H1 (cell line): ENCODE measurements at regions not wholly inside any gene's neighbourhood (a gene's known extent, or its start where the extent isn't known, plus 50 kb on each side); places are given as distances from the start of the nearest gene placed in this dataset.

ENCODE experiments used
- CTCF ChIA-PET: fragments of 300-600 bp; sonication (Branson Sonifier 250); formaldehyde crosslinking; loops from one replicate; lab custom pipeline; 2021; ENCODE audit not compliant: partially characterized antibody; lab: Charles Lee
- POLR2A ChIA-PET: fragments of 300-600 bp; sonication (Branson Sonifier 250); formaldehyde crosslinking; loops from one replicate; lab custom pipeline; 2021; ENCODE audit warnings: inconsistent platforms; ENCODE audit not compliant: partially characterized antibody; lab: Charles Lee
- DNase-seq, 2 experiments: peaks; one replicate each; pipeline versions ENCODE4 v3.0.0 to v3.0.0-alpha.2; 2010 to 2022; ENCODE audit warnings: low spot score in 2 of 2, low read depth in 1 of 2, mixed read lengths in 1 of 2
- FAIRE-seq: peaks from 2 replicates; lab custom pipeline; 2011; peaks lifted over from hg19 to GRCh38; lab: Jason Lieb, UNC
- H2AFZ ChIP-seq: 2 replicates; pipeline ENCODE4 v1.8.1; 2012; ENCODE audit warnings: low read length, inconsistent platforms
- H2AK5ac ChIP-seq: 2 replicates; pipeline ENCODE4 v1.6.1; 2013; ENCODE audit warnings: low read depth, low read length
- H2BK120ac ChIP-seq: replicated peaks from 2 replicates; pipeline ENCODE3; 2013; ENCODE audit warnings: low read depth, low read length, inconsistent platforms
- H2BK12ac ChIP-seq: 2 replicates; pipeline ENCODE4 v1.6.1; 2013; ENCODE audit warnings: low read depth, low read length
- H2BK15ac ChIP-seq: 2 replicates; pipeline ENCODE4 v1.6.1; 2013; ENCODE audit warnings: low read length
- H2BK20ac ChIP-seq: 2 replicates; pipeline ENCODE4 v1.6.1; 2013; ENCODE audit warnings: low read length
- H2BK5ac ChIP-seq: 2 replicates; pipeline ENCODE4 v1.6.1; 2013; ENCODE audit warnings: low read depth, low read length
- H3K14ac ChIP-seq: 2 replicates; pipeline ENCODE4 v1.6.1; 2013; ENCODE audit warnings: inconsistent platforms; ENCODE audit not compliant: insufficient read length
- H3K18ac ChIP-seq: 2 replicates; pipeline ENCODE4 v1.6.1; 2013; ENCODE audit warnings: low read length; ENCODE audit errors: extremely low read depth
- H3K23ac ChIP-seq: 2 replicates; pipeline ENCODE4 v1.6.1; 2013; ENCODE audit warnings: inconsistent platforms; ENCODE audit not compliant: insufficient read length
- H3K23me2 ChIP-seq: 2 replicates; pipeline ENCODE4 v1.6.1; 2013; ENCODE audit warnings: low read depth, low read length
- H3K27ac ChIP-seq: 2 replicates; pipeline ENCODE4 v1.6.1; 2011; ENCODE audit warnings: low read depth, low read length, inconsistent platforms
- H3K27me3 ChIP-seq, 4 experiments: replicated peaks in 1 of 4; 1 replicate in 1 of 4; 2 replicates in 3 of 4; pipeline versions ENCODE4 v1.6.1 to v1.8.1; 2011 to 2013; ENCODE audit warnings: low read length in 3 of 4, mild to moderate bottlenecking in 3 of 4, inconsistent platforms in 2 of 4, mixed read lengths in 2 of 4, moderate library complexity in 1 of 4; ENCODE audit not compliant: control insufficient read depth in 3 of 4, insufficient read depth in 3 of 4; ENCODE audit errors: extremely low read depth in 1 of 4
- H3K36me3 ChIP-seq, 4 experiments: 2 replicates each; pipeline versions ENCODE4 v1.6.1 to v1.8.1; 2011 to 2013; ENCODE audit warnings: mild to moderate bottlenecking in 4 of 4, low read length in 3 of 4, moderate library complexity in 2 of 4, control low read depth in 1 of 4, inconsistent platforms in 1 of 4; ENCODE audit not compliant: insufficient read depth in 4 of 4, control insufficient read depth in 2 of 4
- H3K4ac ChIP-seq: replicated peaks from 2 replicates; pipeline ENCODE3; 2013; ENCODE audit warnings: low read length, low read depth, mixed read lengths, inconsistent platforms; ENCODE audit not compliant: insufficient read length
- H3K4me1 ChIP-seq, 4 experiments: replicated peaks in 1 of 4; 1 replicate in 1 of 4; 2 replicates in 3 of 4; pipeline versions ENCODE4 v1.6.1 to v1.8.1; 2011 to 2013; ENCODE audit warnings: low read length in 3 of 4, inconsistent platforms in 2 of 4, mixed read lengths in 1 of 4; ENCODE audit not compliant: insufficient read depth in 4 of 4, control insufficient read depth in 3 of 4
- H3K4me2 ChIP-seq, 2 experiments: 2 replicates each; pipeline versions ENCODE4 v1.6.1 to v1.8.1; 2011 to 2013; ENCODE audit warnings: low read depth in 2 of 2, low read length in 2 of 2, control low read depth in 1 of 2, inconsistent platforms in 1 of 2, mild to moderate bottlenecking in 1 of 2; ENCODE audit not compliant: insufficient read depth in 1 of 2
- H3K4me3 ChIP-seq, 4 experiments: fragments of 200-600, 300-600 bp in 1 of 4; sonication (generic), shearing (Covaris generic), sonication (Bioruptor Twin) in 1 of 4; 2 replicates each; pipeline versions ENCODE4 v1.5.1 to v1.8.1; 2011 to 2016; ENCODE audit warnings: low read length in 4 of 4, low read depth in 3 of 4, control low read depth in 2 of 4, inconsistent platforms in 2 of 4, mild to moderate bottlenecking in 2 of 4, mixed read lengths in 1 of 4, moderate library complexity in 1 of 4; ENCODE audit not compliant: insufficient read depth in 2 of 4; ENCODE audit errors: extremely low read depth in 1 of 4
- H3K56ac ChIP-seq: replicated peaks from 2 replicates; pipeline ENCODE3; 2013; ENCODE audit warnings: low read depth, mild to moderate bottlenecking, mixed read lengths, low read length, inconsistent platforms; ENCODE audit not compliant: insufficient read length
- H3K79me1 ChIP-seq: 2 replicates; pipeline ENCODE4 v1.6.1; 2013; ENCODE audit warnings: low read depth, low read length, control low read depth
- H3K79me2 ChIP-seq, 2 experiments: 2 replicates each; pipeline versions ENCODE4 v1.6.1 to v1.8.1; 2012 to 2013; ENCODE audit warnings: low read length in 2 of 2, mild to moderate bottlenecking in 2 of 2, inconsistent platforms in 1 of 2; ENCODE audit not compliant: insufficient read depth in 2 of 2, control insufficient read depth in 1 of 2
- H3K9ac ChIP-seq, 4 experiments: replicated peaks in 1 of 4; 1 replicate in 1 of 4; 2 replicates in 3 of 4; pipeline versions ENCODE4 v1.6.1 to v1.8.1; 2011 to 2013; ENCODE audit warnings: low read depth in 3 of 4, low read length in 3 of 4, control low read depth in 2 of 4, mild to moderate bottlenecking in 2 of 4, moderate library complexity in 2 of 4, inconsistent platforms in 1 of 4; ENCODE audit errors: extremely low read depth in 1 of 4
- H3K9me3 ChIP-seq, 2 experiments: 2 replicates each; pipeline versions ENCODE4 v1.6.1 to v1.8.1; 2012 to 2013; ENCODE audit warnings: mild to moderate bottlenecking in 2 of 2, moderate library complexity in 2 of 2, control low read depth in 1 of 2, inconsistent platforms in 1 of 2, low read depth in 1 of 2, low read length in 1 of 2, mixed read lengths in 1 of 2; ENCODE audit not compliant: insufficient read depth in 2 of 2
- H4K20me1 ChIP-seq, 2 experiments: replicated peaks in 1 of 2; 2 replicates each; pipeline versions ENCODE3 to v1.8.1; 2011 to 2013; ENCODE audit warnings: inconsistent platforms in 2 of 2, low read length in 2 of 2, mild to moderate bottlenecking in 1 of 2; ENCODE audit not compliant: insufficient read depth in 2 of 2, control insufficient read depth in 1 of 2
- H4K5ac ChIP-seq: 2 replicates; pipeline ENCODE4 v1.6.1; 2013; ENCODE audit warnings: low read length, low read depth, mixed read lengths, inconsistent platforms; ENCODE audit not compliant: insufficient read length
- H4K8ac ChIP-seq: 2 replicates; pipeline ENCODE4 v1.8.0; 2013; ENCODE audit warnings: mild to moderate bottlenecking, moderate library complexity, low read length, inconsistent platforms; ENCODE audit not compliant: insufficient read depth; ENCODE audit errors: extremely low read depth
- H4K91ac ChIP-seq: replicated peaks from 2 replicates; pipeline ENCODE3; 2013; ENCODE audit warnings: low read length, mixed read lengths, inconsistent platforms; ENCODE audit not compliant: insufficient read length
- CREB1 ChIP-seq: IDR thresholded peaks from 2 replicates; pipeline ENCODE4 v1.6.1; 2012; ENCODE audit warnings: inconsistent platforms
- KDM1A ChIP-seq: fragments of 200-600, 300-600 bp; sonication (generic); IDR thresholded peaks from 2 replicates; pipeline ENCODE4 v1.7.1; 2016; ENCODE audit warnings: mild to moderate bottlenecking, low read length, borderline replicate concordance
- KDM4A ChIP-seq: IDR thresholded peaks from one replicate; pipeline ENCODE4 v1.7.1; 2012; ENCODE audit warnings: low read depth, mild to moderate bottlenecking, moderate library complexity, low read length, inconsistent platforms; ENCODE audit not compliant: severe bottlenecking
- RFX5 ChIP-seq: IDR thresholded peaks from 2 replicates; pipeline ENCODE4 v1.6.1; 2011; ENCODE audit warnings: low read depth, low read length, improper control_type of control experiment, borderline replicate concordance
- RXRA ChIP-seq: IDR thresholded peaks from 2 replicates; pipeline ENCODE4 v1.6.1; 2011; ENCODE audit warnings: low read depth, mild to moderate bottlenecking, low read length, moderate library complexity; ENCODE audit not compliant: insufficient read depth
- SUZ12 ChIP-seq: fragments of 200-600 bp; sonication (generic); IDR thresholded peaks from 2 replicates; pipeline ENCODE4 v1.6.1; 2012; ENCODE audit warnings: mild to moderate bottlenecking, inconsistent platforms, low read length, moderate library complexity, mixed read lengths
- TBP ChIP-seq: IDR thresholded peaks from 2 replicates; pipeline ENCODE4 v1.6.1; 2011; ENCODE audit warnings: low read depth, low read length, improper control_type of control experiment
- TEAD4 ChIP-seq: IDR thresholded peaks from 2 replicates; pipeline ENCODE4 v1.6.1; 2012; ENCODE audit warnings: low read depth, low read length, inconsistent platforms, mixed read lengths
- WGBS, 2 experiments: shearing (Covaris generic) in 1 of 2; methylation state at CpG; one replicate each; pipeline versions ENCODE4 v1.1.6 to v1.1.7; 2013 to 2015; ENCODE audit warnings: low lambda C conversion rate in 2 of 2, mixed read lengths in 2 of 2, inconsistent platforms in 1 of 2, low coverage in 1 of 2, missing lambda C conversion rate in 1 of 2; ENCODE audit not compliant: insufficient replicate concordance in 2 of 2, insufficient coverage in 1 of 2, insufficient read length in 1 of 2; ENCODE audit errors: extremely low coverage in 1 of 2, missing lambda C conversion rate in 1 of 2; 5-methylcytosine and 5-hydroxymethylcytosine counted together

- no peak overlapping the region for H3K56ac ChIP-seq
- H4K5ac ChIP-seq: no peak overlapping the region
- H3K4ac ChIP-seq: no peak overlapping the region
- no peak overlapping the region for H2BK20ac ChIP-seq
- no peak overlapping the region for H4K91ac ChIP-seq
- no peaks in the 10 kb centered on the region for H3K4me1 ChIP-seq
- no peak for DNase-seq
- H3K23ac ChIP-seq: no peak overlapping the region
- no peaks in the 10 kb centered on the region for H3K79me2 ChIP-seq
- no peak overlapping the region for H2AFZ ChIP-seq
- H3K79me1 ChIP-seq: no peaks in the 10 kb centered on the region
- H2BK5ac ChIP-seq: no peak overlapping the region
- no peak overlapping the region for H2AK5ac ChIP-seq
- no peak for FAIRE-seq
- no peak overlapping the region for H3K4me2 ChIP-seq
- H3K27me3 ChIP-seq: no peaks in the 10 kb centered on the region; a peak in 2 of 7 replicates
- H3K18ac ChIP-seq: no peak overlapping the region
- H3K14ac ChIP-seq: no peak overlapping the region
- H3K36me3 ChIP-seq: no peaks in the 10 kb centered on the region
- no peak overlapping the region for H3K9ac ChIP-seq
- no peaks in the 10 kb centered on the region for H4K20me1 ChIP-seq
- no peaks in the 10 kb centered on the region for H3K23me2 ChIP-seq
- no peak overlapping the region for H2BK120ac ChIP-seq
- WGBS, 2 experiments: 90% methylated on average over 10 of the region's 10 CpGs; no CpG with 5 or more reads in 1 of the 2 experiments
- TF ChIP-seq TEAD4 (no peak), KDM4A (no peak), RXRA (no peak), TBP (no peak), KDM1A (no peak), SUZ12 (no peak), RFX5 (no peak), CREB1 (no peak)
- no peak overlapping the region for H2BK15ac ChIP-seq
- H3K9me3 ChIP-seq: no peaks in the 10 kb centered on the region
- H3K27ac ChIP-seq: no peak overlapping the region
- POLR2A ChIA-PET: no interaction called here
- H4K8ac ChIP-seq: no peak overlapping the region
- H2BK12ac ChIP-seq: no peak overlapping the region
- no peak overlapping the region for H3K4me3 ChIP-seq
- CTCF ChIA-PET: interaction anchor here (0.8 to 1.2 kb wide), 4 partner anchors 100 to 632 kb away, joined by 3 read pairs; partner anchors contain the start of gene COPS8
These were observed 115.5 kb upstream of the ACKR3 start for GRCh38 chr2:236454076-236454475.
